Glutamatergic neuron (in vitro differentiated cells): ENCODE measurements at regions not wholly inside any gene's neighbourhood (a gene's known extent, or its start where the extent isn't known, plus 50 kb on each side); places are given as distances from the start of the nearest gene placed in this dataset.
"Not testable (repeated sequence)": the region's sequence is repeated elsewhere in the genome, so short reads cannot be mapped to it uniquely, and the experiment has no call there.

ENCODE experiments used
- DNase-seq: peaks from one replicate; pipeline ENCODE4 v3.0.0; 2022
- H3K27ac Mint-ChIP-seq: one replicate; pipeline ENCODE4 v1.8.0; 2020; ENCODE audit warnings: mild to moderate bottlenecking, mixed read lengths, inconsistent platforms; ENCODE audit not compliant: unreplicated experiment
- H3K27me3 Mint-ChIP-seq: one replicate; pipeline ENCODE4 v1.8.0; 2020; ENCODE audit warnings: mild to moderate bottlenecking, moderate library complexity, mixed read lengths, inconsistent platforms; ENCODE audit not compliant: unreplicated experiment
- H3K36me3 Mint-ChIP-seq: one replicate; pipeline ENCODE4 v1.8.0; 2020; ENCODE audit warnings: mild to moderate bottlenecking, mixed read lengths, inconsistent platforms; ENCODE audit not compliant: unreplicated experiment
- H3K4me1 Mint-ChIP-seq: one replicate; pipeline ENCODE4 v1.8.0; 2020; ENCODE audit warnings: mild to moderate bottlenecking, low read depth, mixed read lengths, inconsistent platforms; ENCODE audit not compliant: unreplicated experiment
- H3K4me3 Mint-ChIP-seq: one replicate; pipeline ENCODE4 v1.8.0; 2020; ENCODE audit warnings: mild to moderate bottlenecking, mixed read lengths, inconsistent platforms; ENCODE audit not compliant: unreplicated experiment
- H3K9me3 Mint-ChIP-seq: one replicate; pipeline ENCODE4 v1.8.0; 2020; ENCODE audit warnings: mild to moderate bottlenecking, moderate library complexity, mixed read lengths, inconsistent platforms; ENCODE audit not compliant: unreplicated experiment
- CTCF ChIP-seq: fragments of 200-600 bp; sonication (generic); IDR thresholded peaks from one replicate; pipeline ENCODE4 v1.5.0; 2021; ENCODE audit not compliant: partially characterized antibody, unreplicated experiment

- no peak overlapping the region for H3K4me3 Mint-ChIP-seq
- H3K4me1 Mint-ChIP-seq: no peaks in the 10 kb centered on the region
- no peak for TF ChIP-seq CTCF
- no peak for DNase-seq
- H3K27ac Mint-ChIP-seq: no peak overlapping the region
- H3K36me3 Mint-ChIP-seq: no peaks in the 10 kb centered on the region
- H3K9me3 Mint-ChIP-seq: peaks cover 2% of the 10 kb centered on the region
- H3K27me3 Mint-ChIP-seq: no peaks in the 10 kb centered on the region
Observed at GRCh38 chrY:7654985-7655384, 743.4 kb upstream of the AMELY start.

- not testable (repeated sequence) for H3K4me3 Mint-ChIP-seq, H3K9me3 Mint-ChIP-seq, H3K4me1 Mint-ChIP-seq, DNase-seq, H3K27ac Mint-ChIP-seq, H3K27me3 Mint-ChIP-seq, H3K36me3 Mint-ChIP-seq
Observed at GRCh38 chrY:7649866-7650265, 738.3 kb upstream of the AMELY start.
